NCI-H510A treated with DMSO at 0.1 percent for 48 hours (cell line): ENCODE measurements at regions not wholly inside any gene's neighbourhood (a gene's known extent, or its start where the extent isn't known, plus 50 kb on each side); places are given as distances from the start of the nearest gene placed in this dataset.
"Not testable (repeated sequence)": the region's sequence is repeated elsewhere in the genome, so short reads cannot be mapped to it uniquely, and the experiment has no call there.

Source experiments
- DNase-seq: peaks from one replicate; lab custom pipeline; 2025; lab: John Stamatoyannopoulos, UW

GRCh38 chr5:25764733-25765132 lies 1120.0 kb upstream of the CDH10 start:
- no peak for DNase-seq

GRCh38 chr5:25763781-25764180 lies 1119.0 kb upstream of the CDH10 start:
- no peak for DNase-seq

GRCh38 chr5:25754895-25755294 lies 1110.1 kb upstream of the CDH10 start:
- no peak for DNase-seq

GRCh38 chr5:25744908-25745307 lies 1100.1 kb upstream of the CDH10 start:
- no peak for DNase-seq

GRCh38 chr5:25716680-25717079 lies 1071.9 kb upstream of the CDH10 start:
- DNase-seq: no peak

GRCh38 chr5:25713259-25713658 lies 1068.5 kb upstream of the CDH10 start:
- no peak for DNase-seq

- DNase-seq: no peak
Observed at GRCh38 chr5:25707093-25707492, 1062.3 kb upstream of the CDH10 start.

GRCh38 chr5:25701936-25702335 lies 1057.2 kb upstream of the CDH10 start:
- DNase-seq: no peak

- no peak for DNase-seq
Observed at GRCh38 chr5:25694801-25695200, 1050.0 kb upstream of the CDH10 start.

GRCh38 chr5:25688156-25688555 lies 1043.4 kb upstream of the CDH10 start:
- no peak for DNase-seq

GRCh38 chr5:25669645-25670401 lies 1025.0 kb upstream of the CDH10 start:
- DNase-seq: no peak

GRCh38 chr5:25662610-25663009 lies 1017.8 kb upstream of the CDH10 start:
- no peak for DNase-seq

- DNase-seq: not testable (repeated sequence)
Observed at GRCh38 chr5:25650316-25650715, 1005.5 kb upstream of the CDH10 start.

- DNase-seq: no peak
Observed at GRCh38 chr5:25649628-25650265, 1005.0 kb upstream of the CDH10 start.

- DNase-seq: no peak
Observed at GRCh38 chr5:25646421-25647341, 1001.9 kb upstream of the CDH10 start.

GRCh38 chr5:25641124-25641523 lies 996.3 kb upstream of the CDH10 start:
- DNase-seq: no peak

GRCh38 chr5:25619273-25619672 lies 974.5 kb upstream of the CDH10 start:
- no peak for DNase-seq

GRCh38 chr5:25618821-25619220 lies 974.0 kb upstream of the CDH10 start:
- peak; percentile 13 for DNase-seq

GRCh38 chr5:25614466-25614865 lies 969.7 kb upstream of the CDH10 start:
- DNase-seq: no peak

GRCh38 chr5:25604681-25605080 lies 959.9 kb upstream of the CDH10 start:
- DNase-seq: no peak

- no peak for DNase-seq
Observed at GRCh38 chr5:25579111-25579510, 934.3 kb upstream of the CDH10 start.

- DNase-seq: no peak
Observed at GRCh38 chr5:25573691-25574090, 928.9 kb upstream of the CDH10 start.
